ENCODE measurements at regions not wholly inside any gene's neighbourhood (a gene's known extent, or its start where the extent isn't known, plus 50 kb on each side); places are given as distances from the start of the nearest gene placed in this dataset.

DNA sequence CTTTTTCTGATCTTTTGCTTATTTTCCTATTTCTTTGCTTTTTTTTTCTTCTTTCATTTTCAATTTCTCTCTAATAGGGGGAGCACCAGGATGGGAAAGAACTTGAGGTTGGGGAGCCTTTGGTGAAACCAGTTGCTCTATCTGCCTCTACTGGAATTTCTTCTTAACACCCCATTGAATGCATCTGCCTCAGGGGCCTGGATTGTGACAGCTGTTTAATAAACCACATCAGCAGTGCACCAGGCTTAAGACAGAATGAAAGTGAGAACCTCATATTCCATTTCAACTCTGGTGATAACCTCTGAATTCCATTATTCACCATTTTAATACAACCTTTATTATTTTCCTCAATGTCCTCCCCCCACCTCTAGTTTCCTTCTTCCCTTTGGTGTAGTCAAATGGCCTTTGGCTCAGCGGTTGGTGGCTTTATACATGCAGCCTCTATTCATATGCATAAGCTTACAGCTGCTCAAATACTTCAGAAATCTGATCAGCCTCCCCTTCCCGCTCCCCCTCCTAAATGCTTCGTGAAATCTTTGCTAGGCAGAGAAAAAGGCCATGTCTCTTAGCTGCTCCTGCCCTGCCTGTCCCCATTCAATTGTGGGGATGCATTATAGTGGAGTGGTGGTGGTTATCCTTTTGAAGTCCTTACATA is 537.3 kb upstream of the PLXNA2 start:
- DNase-seq (ENCODE audit: low read depth in 2 of 2): no peak

GRCh38 chr1:208782186-208782585 is 538.0 kb upstream of the PLXNA2 start:
- no peak for DNase-seq (ENCODE audit: low read depth in 2 of 2)

- DNase-seq (ENCODE audit: low read depth in 2 of 2): no peak
These were observed 541.4 kb upstream of the PLXNA2 start for GRCh38 chr1:208785629-208786028.

- DNase-seq (ENCODE audit: low read depth in 2 of 2): no peak
These were observed 543.0 kb upstream of the PLXNA2 start for GRCh38 chr1:208787219-208787618.

DNA sequence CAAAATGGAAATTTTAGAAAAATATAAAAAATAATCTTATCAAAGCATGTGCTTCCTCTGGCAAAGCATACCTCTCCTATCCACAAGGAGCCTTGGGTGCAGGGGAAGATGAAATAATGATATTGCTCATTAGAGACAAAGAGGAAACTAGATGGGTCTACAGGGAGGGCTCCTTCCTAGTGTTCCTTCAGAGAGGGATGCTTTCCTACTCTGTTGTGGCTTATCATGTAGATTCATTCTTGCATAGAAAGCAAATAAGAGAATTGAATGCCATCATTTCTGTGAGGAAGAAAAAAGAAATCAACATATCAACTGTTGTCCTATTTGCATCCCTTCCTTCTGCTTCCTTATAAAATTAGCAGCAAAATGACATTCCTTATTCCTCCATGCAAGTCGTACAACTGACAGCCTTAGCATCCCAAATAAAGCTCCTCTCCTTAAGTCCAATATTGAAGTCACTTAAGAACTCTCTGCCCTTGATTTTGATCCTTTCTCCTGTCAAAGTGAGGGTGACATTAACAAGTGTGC is 543.9 kb upstream of the PLXNA2 start:
- DNase-seq (ENCODE audit: low read depth in 2 of 2): no peak

- DNase-seq (ENCODE audit: low read depth in 2 of 2): no peak
These were observed 547.3 kb upstream of the PLXNA2 start for GRCh38 chr1:208791456-208791855.

GRCh38 chr1:208793861-208794345 is 549.7 kb upstream of the PLXNA2 start:
- DNase-seq (ENCODE audit: low read depth in 2 of 2): no peak

DNA sequence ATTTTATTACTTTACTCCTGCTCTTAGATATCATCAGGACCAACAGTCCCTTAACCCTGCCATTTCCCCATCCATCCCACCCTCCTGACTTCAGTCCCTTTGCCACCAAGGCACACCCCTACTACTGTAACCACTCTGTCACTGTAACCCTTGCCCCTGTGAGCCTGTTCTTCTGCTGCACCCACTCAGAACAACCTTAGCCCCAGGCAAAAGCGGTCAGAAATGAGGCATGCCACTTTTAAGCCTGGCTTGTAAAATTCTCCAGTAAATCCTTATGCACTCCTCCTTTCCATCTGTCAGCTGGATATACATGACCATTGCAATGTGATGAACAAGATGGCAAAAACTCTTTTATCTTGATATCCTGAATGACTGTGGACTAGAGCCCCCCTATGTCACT is 555.0 kb upstream of the PLXNA2 start:
- no peak for DNase-seq (ENCODE audit: low read depth in 2 of 2)

DNA sequence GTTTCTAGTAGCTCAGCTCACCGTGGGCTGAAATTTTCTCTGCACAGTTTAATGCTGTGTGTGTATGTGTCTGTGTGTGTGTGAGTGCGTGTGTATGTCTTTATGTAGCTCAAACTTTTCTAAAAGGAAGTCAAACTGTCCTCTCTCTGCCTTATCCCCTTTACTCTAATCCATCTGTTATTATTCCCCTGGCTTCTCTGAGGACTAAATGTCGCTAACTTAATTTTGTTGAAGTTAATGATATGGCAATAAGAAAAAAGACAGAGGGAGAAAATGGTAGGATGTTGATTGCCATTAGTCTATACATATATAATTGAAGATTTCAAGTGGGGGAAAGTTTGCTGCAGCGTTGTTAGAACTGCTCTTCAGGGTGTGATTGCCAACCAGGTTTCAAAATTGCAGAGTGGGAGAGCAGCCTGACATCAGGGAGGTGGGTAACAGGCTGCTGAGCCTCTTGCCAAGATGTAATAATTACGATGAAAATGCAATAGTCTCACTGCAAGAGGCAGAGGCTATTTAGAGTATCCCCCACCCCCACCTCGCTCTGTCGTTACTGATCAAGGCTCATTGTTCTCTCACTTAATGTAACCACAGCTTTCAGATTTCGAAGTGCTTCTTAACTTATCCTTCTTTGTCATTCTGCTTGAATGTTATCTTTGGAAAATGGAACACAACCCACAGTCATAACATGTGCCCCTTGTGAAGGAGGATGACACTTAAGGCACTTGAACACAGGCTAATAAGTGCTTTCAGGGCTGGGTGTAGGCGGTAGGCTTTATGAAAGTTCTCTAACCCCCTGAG is 559.0 kb upstream of the PLXNA2 start:
- DNase-seq (ENCODE audit: low read depth in 2 of 2): no peak

DNA sequence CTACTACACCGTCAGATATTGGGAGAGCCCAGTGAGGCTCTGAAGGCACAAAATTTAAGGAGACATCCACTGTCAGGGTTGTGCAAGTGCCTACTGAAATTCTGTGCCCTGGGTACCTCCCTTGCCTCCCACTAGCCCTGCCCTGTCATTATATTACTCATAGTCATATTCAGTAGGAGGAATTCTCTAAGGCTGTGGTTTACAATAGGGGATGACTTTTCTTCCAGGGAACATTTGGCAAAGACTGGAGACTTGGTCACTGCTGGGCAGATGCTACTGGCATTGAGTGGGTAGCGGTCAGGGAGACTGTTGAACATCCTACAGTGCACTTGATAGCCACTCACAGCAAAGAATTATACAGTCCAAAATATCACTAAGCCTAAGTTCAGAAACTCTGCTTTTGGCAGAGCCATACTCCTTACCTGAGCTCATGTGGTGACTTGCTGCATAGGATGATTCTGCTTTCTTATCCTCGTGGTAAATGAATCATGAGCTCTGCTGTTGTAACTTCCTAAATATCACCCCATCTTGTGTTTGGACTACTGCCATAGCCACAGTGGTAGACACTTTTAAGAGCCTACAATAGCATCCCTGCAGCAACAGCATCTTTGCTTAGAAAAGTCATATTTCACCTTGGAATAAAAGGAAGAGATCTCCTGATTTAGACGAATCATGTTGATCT is 563.4 kb upstream of the PLXNA2 start:
- DNase-seq (ENCODE audit: low read depth in 2 of 2): no peak

DNA sequence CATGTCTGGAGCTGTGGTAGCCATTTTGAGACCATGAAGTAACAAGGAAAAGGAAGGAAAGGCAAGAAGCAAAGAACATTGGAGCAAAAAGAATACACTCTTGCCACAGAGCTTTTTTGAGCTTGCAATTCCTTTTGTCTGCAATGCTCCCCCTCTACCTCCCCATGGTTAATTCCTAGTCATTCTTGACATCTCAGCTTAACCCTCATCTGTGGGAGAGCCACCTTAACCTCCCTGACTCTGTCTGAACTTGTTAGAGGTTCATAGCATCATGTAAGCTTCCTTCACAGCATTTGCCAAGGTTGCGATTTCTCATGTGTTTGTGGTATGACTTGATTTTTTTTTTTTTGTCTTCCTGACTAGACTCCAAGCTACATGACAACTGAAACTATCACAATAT is 564.1 kb upstream of the PLXNA2 start:
- no peak for DNase-seq (ENCODE audit: low read depth in 2 of 2)

GRCh38 chr1:208809876-208810275 is 565.7 kb upstream of the PLXNA2 start:
- no peak for DNase-seq (ENCODE audit: low read depth in 2 of 2)

GRCh38 chr1:208818770-208819445 is 574.7 kb upstream of the PLXNA2 start:
- DNase-seq (ENCODE audit: low read depth in 2 of 2): no peak

GRCh38 chr1:208820580-208821212 is 576.5 kb upstream of the PLXNA2 start:
- DNase-seq (ENCODE audit: low read depth in 2 of 2): no peak

- DNase-seq (ENCODE audit: low read depth in 2 of 2): no peak
These were observed 577.8 kb upstream of the PLXNA2 start for GRCh38 chr1:208821939-208822338.

GRCh38 chr1:208825300-208825699 is 581.1 kb upstream of the PLXNA2 start:
- DNase-seq (ENCODE audit: low read depth in 2 of 2): no peak

- no peak for DNase-seq (ENCODE audit: low read depth in 2 of 2)
These were observed 585.4 kb upstream of the PLXNA2 start for GRCh38 chr1:208829595-208829994.

GRCh38 chr1:208834381-208835096 is 590.4 kb upstream of the PLXNA2 start:
- DNase-seq (ENCODE audit: low read depth in 2 of 2): no peak

DNA sequence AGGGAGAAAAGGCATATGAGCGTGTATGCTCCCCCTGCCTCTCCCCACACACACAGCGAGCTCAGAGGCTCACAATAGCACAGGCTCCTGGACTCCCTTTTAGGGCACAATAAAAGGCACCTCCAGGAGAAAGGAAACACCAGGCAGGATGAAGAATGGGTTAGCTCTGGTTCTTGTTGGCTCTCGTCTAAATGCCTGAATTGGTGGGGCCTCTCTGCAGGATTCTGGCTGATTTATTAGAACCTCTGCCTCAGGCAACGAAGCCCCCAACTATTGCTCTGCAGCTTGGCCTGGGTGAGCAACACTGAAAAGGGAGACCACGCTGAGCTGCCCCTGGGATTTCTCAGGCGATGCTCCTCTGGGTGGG is 590.9 kb upstream of the PLXNA2 start:
- no peak for DNase-seq (ENCODE audit: low read depth in 2 of 2)

- DNase-seq (ENCODE audit: low read depth in 2 of 2): no peak
These were observed 591.6 kb upstream of the PLXNA2 start for GRCh38 chr1:208835781-208836180.

DNA sequence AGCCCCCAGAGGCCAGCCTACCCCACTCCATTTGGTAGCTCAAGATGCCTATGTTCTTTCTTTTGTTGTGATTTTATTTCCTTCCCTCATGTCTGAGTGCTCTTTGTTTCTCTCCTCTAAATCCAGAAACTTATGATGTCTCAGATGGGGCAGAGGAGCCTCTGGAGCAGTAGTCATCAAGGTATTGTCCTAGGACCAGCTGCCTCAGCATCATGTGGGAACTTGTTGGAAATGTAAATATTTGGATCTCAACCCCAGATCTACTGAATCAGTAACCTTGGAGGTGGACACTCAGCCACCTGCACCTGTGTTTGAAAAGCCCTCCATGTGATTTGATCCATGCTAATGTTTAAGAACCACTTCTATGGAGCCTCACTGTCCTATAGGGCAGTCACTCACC is 593.1 kb upstream of the PLXNA2 start:
- no peak for DNase-seq (ENCODE audit: low read depth in 2 of 2)
